ENCODE measurements at regions not wholly inside any gene's neighbourhood (a gene's known extent, or its start where the extent isn't known, plus 50 kb on each side); places are given as distances from the start of the nearest gene placed in this dataset.

DNA sequence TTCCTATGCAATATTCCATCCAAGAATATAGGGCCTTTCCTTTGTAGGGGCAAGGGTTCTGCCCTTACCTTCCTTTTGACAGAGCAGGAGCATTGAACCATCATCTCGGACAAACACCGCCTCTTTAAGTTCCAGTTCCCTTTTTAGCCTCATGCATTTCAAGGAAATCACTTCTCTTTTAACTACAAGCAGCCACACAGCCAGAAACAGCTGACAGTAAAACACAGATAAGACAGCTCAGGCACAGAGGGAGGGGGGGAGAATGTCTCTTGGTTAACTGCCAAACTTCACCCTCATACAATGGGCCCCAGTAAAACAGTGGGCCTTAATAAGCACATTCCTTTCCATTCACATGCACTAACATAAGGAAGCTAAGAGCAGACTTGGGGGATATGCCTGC, 648.3 kb downstream of the GABRG1 start:
- TF ChIP-seq, protein P1, sequence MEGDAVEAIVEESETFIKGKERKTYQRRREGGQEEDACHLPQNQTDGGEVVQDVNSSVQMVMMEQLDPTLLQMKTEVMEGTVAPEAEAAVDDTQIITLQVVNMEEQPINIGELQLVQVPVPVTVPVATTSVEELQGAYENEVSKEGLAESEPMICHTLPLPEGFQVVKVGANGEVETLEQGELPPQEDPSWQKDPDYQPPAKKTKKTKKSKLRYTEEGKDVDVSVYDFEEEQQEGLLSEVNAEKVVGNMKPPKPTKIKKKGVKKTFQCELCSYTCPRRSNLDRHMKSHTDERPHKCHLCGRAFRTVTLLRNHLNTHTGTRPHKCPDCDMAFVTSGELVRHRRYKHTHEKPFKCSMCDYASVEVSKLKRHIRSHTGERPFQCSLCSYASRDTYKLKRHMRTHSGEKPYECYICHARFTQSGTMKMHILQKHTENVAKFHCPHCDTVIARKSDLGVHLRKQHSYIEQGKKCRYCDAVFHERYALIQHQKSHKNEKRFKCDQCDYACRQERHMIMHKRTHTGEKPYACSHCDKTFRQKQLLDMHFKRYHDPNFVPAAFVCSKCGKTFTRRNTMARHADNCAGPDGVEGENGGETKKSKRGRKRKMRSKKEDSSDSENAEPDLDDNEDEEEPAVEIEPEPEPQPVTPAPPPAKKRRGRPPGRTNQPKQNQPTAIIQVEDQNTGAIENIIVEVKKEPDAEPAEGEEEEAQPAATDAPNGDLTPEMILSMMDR (IDR thresholded peaks at IDR 0.05; ENCODE audit: insufficient read depth, low read length), result no peak
- TF ChIP-seq SPI1 (IDR thresholded peaks at IDR 0.05; ENCODE audit: borderline replicate concordance, low read depth) (peak; percentile 54; the same call in 1 of the 2 replicates), POLR2AphosphoS5 (IDR thresholded peaks at IDR 0.05; ENCODE audit: low read depth) (no peak)
- TF ChIP-seq, protein P2, sequence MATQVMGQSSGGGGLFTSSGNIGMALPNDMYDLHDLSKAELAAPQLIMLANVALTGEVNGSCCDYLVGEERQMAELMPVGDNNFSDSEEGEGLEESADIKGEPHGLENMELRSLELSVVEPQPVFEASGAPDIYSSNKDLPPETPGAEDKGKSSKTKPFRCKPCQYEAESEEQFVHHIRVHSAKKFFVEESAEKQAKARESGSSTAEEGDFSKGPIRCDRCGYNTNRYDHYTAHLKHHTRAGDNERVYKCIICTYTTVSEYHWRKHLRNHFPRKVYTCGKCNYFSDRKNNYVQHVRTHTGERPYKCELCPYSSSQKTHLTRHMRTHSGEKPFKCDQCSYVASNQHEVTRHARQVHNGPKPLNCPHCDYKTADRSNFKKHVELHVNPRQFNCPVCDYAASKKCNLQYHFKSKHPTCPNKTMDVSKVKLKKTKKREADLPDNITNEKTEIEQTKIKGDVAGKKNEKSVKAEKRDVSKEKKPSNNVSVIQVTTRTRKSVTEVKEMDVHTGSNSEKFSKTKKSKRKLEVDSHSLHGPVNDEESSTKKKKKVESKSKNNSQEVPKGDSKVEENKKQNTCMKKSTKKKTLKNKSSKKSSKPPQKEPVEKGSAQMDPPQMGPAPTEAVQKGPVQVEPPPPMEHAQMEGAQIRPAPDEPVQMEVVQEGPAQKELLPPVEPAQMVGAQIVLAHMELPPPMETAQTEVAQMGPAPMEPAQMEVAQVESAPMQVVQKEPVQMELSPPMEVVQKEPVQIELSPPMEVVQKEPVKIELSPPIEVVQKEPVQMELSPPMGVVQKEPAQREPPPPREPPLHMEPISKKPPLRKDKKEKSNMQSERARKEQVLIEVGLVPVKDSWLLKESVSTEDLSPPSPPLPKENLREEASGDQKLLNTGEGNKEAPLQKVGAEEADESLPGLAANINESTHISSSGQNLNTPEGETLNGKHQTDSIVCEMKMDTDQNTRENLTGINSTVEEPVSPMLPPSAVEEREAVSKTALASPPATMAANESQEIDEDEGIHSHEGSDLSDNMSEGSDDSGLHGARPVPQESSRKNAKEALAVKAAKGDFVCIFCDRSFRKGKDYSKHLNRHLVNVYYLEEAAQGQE (IDR thresholded peaks at IDR 0.05; ENCODE audit: insufficient replicate concordance, low read depth), result no peak
